H9 (cell line): ENCODE measurements at regions not wholly inside any gene's neighbourhood (a gene's known extent, or its start where the extent isn't known, plus 50 kb on each side); places are given as distances from the start of the nearest gene placed in this dataset.

Source experiments
- DNase-seq: peaks from one replicate; pipeline ENCODE4 v3.0.0-alpha.2; 2017
- H2AFZ ChIP-seq: one replicate; pipeline ENCODE4 v1.6.1; 2013; ENCODE audit warnings: mild to moderate bottlenecking, low read length, control low read depth, moderate library complexity
- H2AK5ac ChIP-seq: 2 replicates; pipeline ENCODE4 v1.6.1; 2013; ENCODE audit warnings: low read length, control low read depth, mixed read lengths; ENCODE audit not compliant: insufficient read length
- H2BK120ac ChIP-seq: one replicate; pipeline ENCODE4 v1.6.1; 2013; ENCODE audit warnings: low read depth, mild to moderate bottlenecking, low read length, control low read depth, inconsistent platforms; ENCODE audit not compliant: poor library complexity, severe bottlenecking
- H2BK12ac ChIP-seq: 2 replicates; pipeline ENCODE4 v1.6.1; 2013; ENCODE audit warnings: low read length, control low read depth, mixed read lengths, low read depth; ENCODE audit not compliant: insufficient read length
- H2BK15ac ChIP-seq: 2 replicates; pipeline ENCODE4 v1.6.1; 2013; ENCODE audit warnings: low read depth, low read length, control low read depth
- H2BK20ac ChIP-seq: one replicate; pipeline ENCODE4 v1.6.1; 2013; ENCODE audit warnings: low read depth, mild to moderate bottlenecking, low read length, control low read depth, inconsistent platforms; ENCODE audit not compliant: poor library complexity, severe bottlenecking
- H2BK5ac ChIP-seq: 2 replicates; pipeline ENCODE4 v1.6.1; 2013; ENCODE audit warnings: low read length, control low read depth, mixed read lengths; ENCODE audit not compliant: insufficient read length
- H3K14ac ChIP-seq: 2 replicates; pipeline ENCODE4 v1.6.1; 2013; ENCODE audit warnings: low read length, control low read depth; ENCODE audit not compliant: insufficient read depth
- H3K18ac ChIP-seq: 2 replicates; pipeline ENCODE4 v1.6.1; 2013; ENCODE audit warnings: low read depth, mild to moderate bottlenecking, mixed read lengths, low read length, control low read depth; ENCODE audit not compliant: insufficient read length
- H3K23ac ChIP-seq: 2 replicates; pipeline ENCODE4 v1.6.1; 2013; ENCODE audit warnings: low read length, control low read depth, mixed read lengths, low read depth; ENCODE audit not compliant: insufficient read length
- H3K23me2 ChIP-seq: 2 replicates; pipeline ENCODE4 v1.6.1; 2013; ENCODE audit warnings: low read depth, mild to moderate bottlenecking, mixed read lengths, low read length, control low read depth; ENCODE audit not compliant: insufficient read length, poor library complexity, severe bottlenecking
- H3K27ac ChIP-seq: 2 replicates; pipeline ENCODE4 v1.5.1; 2013; ENCODE audit warnings: low read length, control low read depth, mixed read lengths, low read depth; ENCODE audit not compliant: insufficient read length
- H3K27me3 ChIP-seq: 2 replicates; pipeline ENCODE4 v1.6.1; 2013; ENCODE audit warnings: low read length, control low read depth, inconsistent platforms; ENCODE audit not compliant: insufficient read depth
- H3K4ac ChIP-seq: 2 replicates; pipeline ENCODE4 v1.6.1; 2013; ENCODE audit warnings: low read depth, mild to moderate bottlenecking, control low read depth, inconsistent platforms, low read length, moderate library complexity
- H3K4me1 ChIP-seq: 2 replicates; pipeline ENCODE4 v1.6.1; 2013; ENCODE audit warnings: low read length, control low read depth, inconsistent platforms; ENCODE audit not compliant: insufficient read depth
- H3K4me2 ChIP-seq: 2 replicates; pipeline ENCODE4 v1.6.1; 2013; ENCODE audit warnings: low read length, control low read depth, mixed read lengths; ENCODE audit not compliant: insufficient read length, insufficient read depth
- H3K56ac ChIP-seq: 2 replicates; pipeline ENCODE4 v1.6.1; 2013; ENCODE audit warnings: low read depth, mild to moderate bottlenecking, mixed read lengths, low read length, control low read depth; ENCODE audit not compliant: insufficient read length
- H3K79me1 ChIP-seq: 2 replicates; pipeline ENCODE4 v1.6.1; 2013; ENCODE audit warnings: low read depth, mild to moderate bottlenecking, moderate library complexity, low read length, control low read depth, inconsistent platforms; ENCODE audit not compliant: insufficient read depth, poor library complexity, severe bottlenecking
- H3K79me2 ChIP-seq: 2 replicates; pipeline ENCODE4 v1.6.1; 2013; ENCODE audit warnings: low read length, control low read depth, inconsistent platforms; ENCODE audit not compliant: insufficient read depth
- H3K9ac ChIP-seq: 2 replicates; pipeline ENCODE4 v1.6.1; 2013; ENCODE audit warnings: low read length, control low read depth, mixed read lengths; ENCODE audit not compliant: insufficient read length; ENCODE audit errors: extremely low read depth
- H3K9me3 ChIP-seq: one replicate; pipeline ENCODE4 v1.6.1; 2013; ENCODE audit warnings: low read depth, low read length, inconsistent platforms; ENCODE audit not compliant: control insufficient read depth
- H3T11ph ChIP-seq: one replicate; pipeline ENCODE4 v1.6.1; 2013; ENCODE audit warnings: mild to moderate bottlenecking, low read length, control low read depth, inconsistent platforms
- H4K20me1 ChIP-seq: one replicate; pipeline ENCODE4 v1.6.1; 2013; ENCODE audit not compliant: control insufficient read depth, insufficient read length, insufficient read depth
- H4K5ac ChIP-seq: 2 replicates; pipeline ENCODE4 v1.6.1; 2013; ENCODE audit warnings: low read depth, mild to moderate bottlenecking, mixed read lengths, low read length, control low read depth; ENCODE audit not compliant: insufficient read length
- H4K8ac ChIP-seq: replicated peaks from 2 replicates; pipeline ENCODE4 v1.6.1; 2013; ENCODE audit warnings: low read length, control low read depth, mixed read lengths, low read depth; ENCODE audit not compliant: insufficient read length
- H4K91ac ChIP-seq: 2 replicates; pipeline ENCODE4 v1.6.1; 2013; ENCODE audit warnings: low read depth, mild to moderate bottlenecking, moderate library complexity, mixed read lengths, low read length, control low read depth; ENCODE audit not compliant: insufficient read length
- H3K27ac Mint-ChIP-seq, 3 experiments: 2 replicates in 2 of 3; 3 replicates in 1 of 3; pipeline ENCODE4 v1.8.0; 2020 to 2021; ENCODE audit warnings: mixed read lengths in 3 of 3, mild to moderate bottlenecking in 1 of 3, moderate library complexity in 1 of 3
- H3K27me3 Mint-ChIP-seq: 2 replicates; pipeline ENCODE4 v1.8.0; 2021; ENCODE audit warnings: low read depth, mild to moderate bottlenecking, moderate library complexity, mixed read lengths
- H3K36me3 Mint-ChIP-seq, 3 experiments: 2 replicates in 2 of 3; 3 replicates in 1 of 3; pipeline ENCODE4 v1.8.0; 2020 to 2021; ENCODE audit warnings: low read depth in 3 of 3, mixed read lengths in 3 of 3; ENCODE audit not compliant: insufficient read depth in 1 of 3
- H3K4me1 Mint-ChIP-seq, 2 experiments: 2 replicates each; pipeline ENCODE4 v1.8.0; 2020; ENCODE audit warnings: mixed read lengths in 2 of 2
- H3K4me3 Mint-ChIP-seq, 2 experiments: 2 replicates in 1 of 2; 3 replicates in 1 of 2; pipeline ENCODE4 v1.8.0; 2020 to 2021; ENCODE audit warnings: mild to moderate bottlenecking in 2 of 2, mixed read lengths in 2 of 2, moderate library complexity in 1 of 2
- H3K9me3 Mint-ChIP-seq, 2 experiments: 2 replicates in 1 of 2; 3 replicates in 1 of 2; pipeline ENCODE4 v1.8.0; 2020; ENCODE audit warnings: mild to moderate bottlenecking in 2 of 2, mixed read lengths in 2 of 2, moderate library complexity in 1 of 2
- CTCF ChIP-seq: fragments of 200-600 bp; sonication (generic); conservative IDR thresholded peaks from 3 replicates; pipeline ENCODE4 v1.8.0; 2021; ENCODE audit warnings: antibody characterized with exemption, mild to moderate bottlenecking
- WGBS: extraction: QIAGEN DNeasy Blood & Tissue Kit; methylation state at CpG from one replicate; pipeline ENCODE4 v1.1.7; 2013; ENCODE audit warnings: missing lambda C conversion rate, low lambda C conversion rate, mixed read lengths; ENCODE audit not compliant: insufficient read length; ENCODE audit errors: extremely low coverage; 5-methylcytosine and 5-hydroxymethylcytosine counted together

- Histone ChIP-seq H3K9ac (no peak overlapping the region), H3T11ph (no peak overlapping the region), H2BK15ac (no peak overlapping the region), H3K18ac (no peak overlapping the region), H4K8ac (no peak overlapping the region), H2BK120ac (no peak overlapping the region), H3K4me2 (no peak overlapping the region), H3K4ac (no peak overlapping the region), H2BK12ac (no peak overlapping the region), H2AFZ (no peak overlapping the region), H4K91ac (no peak overlapping the region), H3K4me1 (no peaks in the 10 kb centered on the region), H3K14ac (no peak overlapping the region), H3K79me2 (no peaks in the 10 kb centered on the region), H2AK5ac (no peak overlapping the region), H3K56ac (no peak overlapping the region), H3K9me3 (no peaks in the 10 kb centered on the region), H4K5ac (no peak overlapping the region), H3K79me1 (no peaks in the 10 kb centered on the region), H3K23ac (no peak overlapping the region), H3K23me2 (no peaks in the 10 kb centered on the region), H4K20me1 (no peaks in the 10 kb centered on the region), H2BK5ac (no peak overlapping the region), H3K27me3 (no peaks in the 10 kb centered on the region), H2BK20ac (no peak overlapping the region), H3K27ac (no peak overlapping the region)
- no peak overlapping the region for H3K27ac Mint-ChIP-seq
- DNase-seq: no peak
- H3K27me3 Mint-ChIP-seq: no peaks in the 10 kb centered on the region
- no peaks in the 10 kb centered on the region for H3K36me3 Mint-ChIP-seq
- no peak for TF ChIP-seq CTCF
- peaks cover 0 to 6% of the 10 kb centered on the region in 2 experiments; a peak in 1 of 4 replicates for H3K4me1 Mint-ChIP-seq
- H3K9me3 Mint-ChIP-seq: no peaks in the 10 kb centered on the region
- no peak overlapping the region for H3K4me3 Mint-ChIP-seq
- no CpG with 5 or more reads among the region's 2 CpGs for WGBS
These were observed 181.7 kb downstream of the FLRT2 start for GRCh38 chr14:85711620-85712019.
